HG03135 (cell line): ENCODE measurements at regions not wholly inside any gene's neighbourhood (a gene's known extent, or its start where the extent isn't known, plus 50 kb on each side); places are given as distances from the start of the nearest gene placed in this dataset.

Source experiments
- ATAC-seq: cut with Tn5 transposase; IDR thresholded peaks from one replicate; pipeline ENCODE4 v1.9.1; 2021; ENCODE audit warnings: mild to moderate bottlenecking, moderate library complexity; ENCODE audit not compliant: unreplicated experiment

DNA sequence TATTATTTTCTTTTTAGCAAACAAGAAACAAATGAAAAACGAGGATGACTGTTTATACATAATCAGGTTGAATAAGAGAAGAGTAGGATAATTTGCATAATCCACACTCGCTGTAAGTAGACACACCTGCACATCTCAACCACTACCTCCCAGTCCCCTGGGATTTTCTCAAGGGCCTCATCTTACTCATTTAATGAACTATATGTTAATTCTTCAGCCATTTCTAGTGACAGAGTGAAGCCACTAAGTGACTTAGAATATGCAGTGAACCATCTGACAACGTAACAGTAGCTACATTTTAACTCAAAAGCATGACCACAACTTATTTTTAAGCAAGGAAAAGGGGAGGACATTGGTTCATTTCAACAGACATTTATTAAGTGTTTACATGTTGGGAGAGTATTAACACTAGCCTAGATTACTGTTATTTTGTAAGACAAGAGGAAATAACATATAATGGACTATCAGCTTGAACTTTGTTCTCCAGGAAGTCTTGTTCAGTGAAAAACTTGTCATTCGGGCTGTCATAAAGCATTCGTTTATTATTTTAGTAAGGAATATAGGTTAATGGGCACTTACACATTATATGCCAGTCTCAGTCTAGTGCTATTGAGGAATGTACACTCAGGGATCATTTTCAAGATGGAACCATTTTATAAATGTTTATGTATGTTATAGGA is 173.0 kb upstream of the ROBO2 start:
- ATAC-seq, result peak; percentile 86

- no peak for ATAC-seq
Measured at GRCh38 chr3:76869726-76870384, 170.0 kb upstream of the ROBO2 start.

DNA sequence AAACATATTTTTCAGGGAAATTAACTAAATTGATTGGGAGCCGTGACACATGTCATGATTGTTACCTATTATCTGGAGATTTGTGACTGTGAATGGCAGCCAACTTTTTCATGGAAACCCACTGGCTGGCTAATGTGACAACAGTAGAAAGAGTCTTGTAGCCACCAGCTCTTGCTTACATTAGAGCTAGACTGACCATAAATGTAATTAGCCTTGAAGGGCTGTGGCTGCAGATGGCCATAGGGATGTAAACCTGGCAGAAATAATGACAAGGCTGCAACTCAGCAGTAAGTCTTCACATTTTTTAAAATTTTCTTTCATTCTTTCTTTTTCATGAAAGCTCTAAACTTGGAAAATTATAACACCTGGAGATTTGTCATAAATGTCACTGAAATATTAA is 168.2 kb upstream of the ROBO2 start:
- ATAC-seq, result no peak

GRCh38 chr3:76872999-76873398 is 166.9 kb upstream of the ROBO2 start:
- ATAC-seq, result no peak

- ATAC-seq, result no peak
Measured at GRCh38 chr3:76873532-76874242, 166.2 kb upstream of the ROBO2 start.

DNA sequence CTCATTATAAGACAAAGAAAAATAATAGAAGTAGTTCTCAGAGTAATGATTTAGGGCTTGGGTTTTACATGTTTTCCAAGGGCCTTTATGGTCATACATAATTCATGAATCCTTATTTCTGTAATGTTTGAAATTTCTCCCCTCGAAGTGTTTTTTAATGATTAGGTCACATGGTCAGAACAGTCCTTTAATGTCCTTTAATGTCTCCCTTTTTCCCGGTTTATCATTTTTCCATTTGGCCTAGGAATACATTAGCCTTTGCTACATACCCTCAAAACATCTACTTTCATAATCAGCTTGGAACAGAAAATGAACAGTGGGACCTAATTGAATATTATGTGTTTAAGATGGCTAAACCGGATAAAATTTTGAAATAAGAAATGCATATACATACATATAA is 159.9 kb upstream of the ROBO2 start:
- no peak for ATAC-seq

DNA sequence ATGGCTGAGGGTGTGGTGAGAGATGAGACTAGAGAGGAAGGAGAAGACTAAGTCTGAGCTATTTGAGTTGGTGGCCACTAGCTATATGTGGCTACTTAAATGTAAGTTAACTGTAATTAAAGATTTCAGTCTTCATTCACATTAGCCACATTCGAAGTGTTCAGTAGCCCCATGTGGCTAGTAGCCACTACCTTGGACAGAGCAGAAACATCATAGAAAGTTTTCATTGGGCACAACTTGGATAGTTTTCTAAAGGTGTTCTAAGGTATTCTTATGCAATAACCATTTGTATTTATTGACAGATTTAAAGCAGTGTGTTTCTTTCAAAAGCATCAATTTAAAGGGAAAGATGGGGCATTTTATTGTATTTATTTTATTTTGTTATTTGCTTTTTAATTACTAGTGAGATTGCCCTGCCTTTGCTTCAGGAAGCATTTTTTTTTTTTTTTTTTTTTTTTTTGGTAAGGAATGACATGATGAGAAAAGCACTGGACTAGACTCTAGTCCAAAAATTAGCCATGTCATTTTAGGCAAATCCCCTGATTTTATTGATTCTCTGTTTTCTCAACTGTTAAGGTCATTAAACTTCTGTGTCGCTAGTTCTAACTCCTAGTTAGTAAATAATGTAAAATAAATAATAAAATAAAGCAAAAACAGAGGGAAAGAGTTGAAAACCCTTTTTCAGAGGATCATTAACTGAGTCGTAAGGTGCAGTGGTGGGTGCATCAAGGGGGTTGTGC is 153.0 kb upstream of the ROBO2 start:
- no peak for ATAC-seq

DNA sequence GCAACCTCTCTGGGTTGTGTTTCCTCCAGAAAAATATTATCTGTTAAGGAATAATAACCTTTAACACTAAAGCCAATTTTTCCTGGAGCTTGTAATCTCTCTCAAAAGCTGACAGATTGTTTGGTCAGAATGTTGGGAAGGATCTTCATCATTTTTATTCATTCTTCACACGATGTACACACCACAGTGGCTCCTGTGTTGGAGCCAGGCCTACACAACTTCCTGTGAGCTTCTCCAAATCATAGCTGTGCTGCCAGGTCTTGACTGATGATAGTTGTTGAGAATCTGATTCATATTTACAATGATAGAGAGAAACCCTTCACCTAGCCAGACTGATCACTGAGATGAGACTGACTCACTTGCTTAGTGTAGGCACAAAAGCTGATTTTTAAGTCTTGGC is 151.0 kb upstream of the ROBO2 start:
- no peak for ATAC-seq

DNA sequence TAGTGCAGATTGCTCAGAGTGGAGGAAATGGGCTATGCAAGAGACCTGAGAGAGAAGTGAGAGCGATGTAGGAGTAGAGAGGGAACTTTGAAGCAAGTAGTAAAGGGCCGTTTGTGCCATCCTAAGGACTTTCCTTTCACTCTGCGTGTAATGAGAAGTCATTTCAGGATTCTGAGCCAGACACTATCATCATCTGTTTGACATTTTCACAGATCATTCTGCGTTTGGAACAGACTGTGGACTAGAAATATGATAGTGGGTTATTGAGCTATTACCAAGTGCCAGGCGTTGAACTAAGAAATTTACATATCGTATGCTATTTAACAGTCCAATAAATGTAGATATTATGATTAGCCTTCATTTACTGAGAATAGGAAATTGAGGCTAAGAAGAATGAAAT is 150.0 kb upstream of the ROBO2 start:
- ATAC-seq, result no peak

- no peak for ATAC-seq
Measured at GRCh38 chr3:76897076-76897475, 142.8 kb upstream of the ROBO2 start.

GRCh38 chr3:76900596-76900995 is 139.3 kb upstream of the ROBO2 start:
- no peak for ATAC-seq

- ATAC-seq, result no peak
Measured at GRCh38 chr3:76908156-76908555, 131.7 kb upstream of the ROBO2 start.

- ATAC-seq, result no peak
Measured at GRCh38 chr3:76912841-76913383, 127.0 kb upstream of the ROBO2 start.

DNA sequence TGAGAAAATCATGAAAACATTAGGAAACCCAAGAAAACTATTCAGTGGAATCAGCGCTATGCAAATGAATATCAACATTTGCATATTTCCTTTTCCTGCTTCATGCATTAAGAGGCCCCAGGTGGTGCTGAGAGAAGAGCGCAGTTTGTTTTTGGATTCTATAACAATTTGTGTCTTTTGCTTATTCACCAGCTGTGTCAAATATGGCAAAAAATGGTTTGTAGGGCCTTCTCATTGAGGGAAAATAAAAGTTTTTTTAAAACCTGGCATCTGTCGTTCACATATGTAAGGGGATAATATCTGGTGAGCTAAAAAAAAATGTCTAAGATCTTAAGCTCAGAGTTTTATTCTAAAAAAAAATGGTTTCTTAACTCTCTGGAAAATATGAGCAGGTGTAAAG is 122.5 kb upstream of the ROBO2 start:
- no peak for ATAC-seq

- no peak for ATAC-seq
Measured at GRCh38 chr3:76920511-76920910, 119.4 kb upstream of the ROBO2 start.

- no peak for ATAC-seq
Measured at GRCh38 chr3:76923485-76923884, 116.4 kb upstream of the ROBO2 start.

DNA sequence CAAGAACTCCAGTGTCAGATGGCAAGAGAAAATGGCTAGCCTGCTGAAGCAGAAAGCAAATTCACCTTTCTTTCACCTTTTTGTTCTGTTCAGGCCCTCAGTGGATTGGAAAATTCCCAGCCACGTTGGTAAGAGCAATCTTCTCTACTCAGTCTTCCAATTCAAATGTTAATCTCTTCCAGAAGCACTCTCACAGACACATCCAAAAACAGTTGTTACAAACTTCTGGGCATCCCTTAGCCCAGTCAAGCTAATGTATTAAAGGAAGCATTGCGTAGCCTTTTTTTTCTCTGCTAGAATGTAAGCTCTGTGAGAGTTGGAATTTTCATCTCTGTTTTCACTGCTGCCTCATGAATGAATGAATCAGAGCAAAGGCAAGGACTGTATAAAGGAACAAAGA is 109.2 kb upstream of the ROBO2 start:
- no peak for ATAC-seq

DNA sequence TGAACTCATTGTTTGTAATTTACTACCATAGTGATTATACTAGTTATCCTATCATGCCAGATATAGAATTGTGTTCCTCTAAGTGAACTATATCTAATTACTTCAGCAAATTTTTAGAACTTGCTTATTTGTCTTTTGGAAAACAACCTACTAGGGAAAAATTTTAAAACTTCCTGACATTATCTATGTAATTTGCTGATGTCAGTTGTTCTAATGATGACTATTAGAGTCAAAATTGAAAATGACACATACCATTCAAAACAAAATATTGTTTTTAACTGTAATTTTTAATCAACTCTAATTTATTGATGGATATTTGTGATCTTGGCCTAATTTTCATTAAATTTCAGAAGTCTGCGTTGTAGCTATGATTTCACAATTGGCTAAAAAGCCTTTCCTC is 106.7 kb upstream of the ROBO2 start:
- no peak for ATAC-seq

DNA sequence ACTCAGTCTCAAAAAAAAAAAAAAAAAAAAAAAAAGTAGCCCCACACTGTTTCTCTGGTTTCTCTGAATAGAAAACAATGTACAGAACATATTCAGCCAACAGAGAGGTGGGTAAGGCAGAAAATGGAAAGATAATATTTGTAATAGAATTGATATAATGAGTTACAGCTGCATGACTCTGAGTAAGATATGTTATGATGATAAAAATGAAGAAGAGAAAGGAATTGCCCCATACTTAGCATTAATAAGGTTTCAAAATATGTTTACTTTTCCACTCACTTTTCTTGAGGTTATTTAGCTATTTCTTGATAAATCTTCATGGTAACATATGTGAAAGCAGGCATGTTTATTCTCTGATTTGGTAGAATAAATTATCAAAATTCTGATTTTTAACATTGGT is 100.9 kb upstream of the ROBO2 start:
- ATAC-seq, result no peak

DNA sequence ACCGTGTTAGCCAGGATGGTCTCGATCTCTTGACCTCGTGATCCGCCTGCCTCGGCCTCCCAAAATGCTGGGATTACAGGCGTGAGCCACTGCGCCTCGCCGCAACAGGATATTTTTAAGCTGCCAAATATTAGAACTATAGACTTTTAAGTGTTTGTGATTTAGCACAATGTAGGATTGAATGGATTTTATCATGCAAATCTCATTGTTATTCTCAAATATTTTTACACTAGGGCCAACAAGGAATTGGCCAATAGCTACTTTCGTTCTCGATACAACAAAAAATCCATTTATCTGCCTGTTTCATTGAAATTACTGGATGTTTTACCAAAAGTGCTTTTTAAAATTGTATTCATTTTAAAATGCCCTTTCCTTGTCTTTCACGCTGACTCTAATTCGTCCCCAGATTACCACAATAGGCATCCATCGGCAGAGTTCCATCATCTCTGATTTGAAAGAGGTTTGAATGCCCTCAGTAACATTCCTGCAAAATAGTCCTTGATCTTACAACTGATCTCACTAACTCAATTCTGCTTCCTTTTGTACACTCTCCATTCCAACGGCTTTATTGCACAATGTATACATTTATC is 99.6 kb upstream of the ROBO2 start:
- ATAC-seq, result no peak

- ATAC-seq, result no peak
Measured at GRCh38 chr3:76941376-76941775, 98.5 kb upstream of the ROBO2 start.
